Panc1 (cell line): ENCODE measurements at regions not wholly inside any gene's neighbourhood (a gene's known extent, or its start where the extent isn't known, plus 50 kb on each side); places are given as distances from the start of the nearest gene placed in this dataset.

Experiments used
- POLR2AphosphoS5 ChIP-seq: IDR thresholded peaks from 2 replicates; pipeline ENCODE4 v1.6.1; 2012; ENCODE audit warnings: mild to moderate bottlenecking, low read depth, low read length, moderate library complexity
- REST ChIP-seq, 2 experiments: IDR thresholded peaks; 2 replicates each; pipeline ENCODE4 v1.6.1; 2011 to 2012; ENCODE audit warnings: low read depth in 2 of 2, control low read depth in 1 of 2, low read length in 1 of 2, mild to moderate bottlenecking in 1 of 2, moderate library complexity in 1 of 2; ENCODE audit not compliant: insufficient read depth in 1 of 2
- TF ChIP-seq, protein P1 (sequence below): fragments of 450-650 bp; IDR thresholded peaks from 2 replicates; pipeline ENCODE4 v1.5.1; 2017; ENCODE audit warnings: mild to moderate bottlenecking

GRCh38 chr13:44255771-44256364 is 117.8 kb upstream of the SERP2 start:
- TF ChIP-seq POLR2AphosphoS5 (no peak), REST (IDR thresholded peaks at IDR 0.05; ENCODE audit: insufficient read depth in 1 of 2, low read depth in 2 of 2, low read length in 1 of 2) (no peak)
- TF ChIP-seq, protein P1, sequence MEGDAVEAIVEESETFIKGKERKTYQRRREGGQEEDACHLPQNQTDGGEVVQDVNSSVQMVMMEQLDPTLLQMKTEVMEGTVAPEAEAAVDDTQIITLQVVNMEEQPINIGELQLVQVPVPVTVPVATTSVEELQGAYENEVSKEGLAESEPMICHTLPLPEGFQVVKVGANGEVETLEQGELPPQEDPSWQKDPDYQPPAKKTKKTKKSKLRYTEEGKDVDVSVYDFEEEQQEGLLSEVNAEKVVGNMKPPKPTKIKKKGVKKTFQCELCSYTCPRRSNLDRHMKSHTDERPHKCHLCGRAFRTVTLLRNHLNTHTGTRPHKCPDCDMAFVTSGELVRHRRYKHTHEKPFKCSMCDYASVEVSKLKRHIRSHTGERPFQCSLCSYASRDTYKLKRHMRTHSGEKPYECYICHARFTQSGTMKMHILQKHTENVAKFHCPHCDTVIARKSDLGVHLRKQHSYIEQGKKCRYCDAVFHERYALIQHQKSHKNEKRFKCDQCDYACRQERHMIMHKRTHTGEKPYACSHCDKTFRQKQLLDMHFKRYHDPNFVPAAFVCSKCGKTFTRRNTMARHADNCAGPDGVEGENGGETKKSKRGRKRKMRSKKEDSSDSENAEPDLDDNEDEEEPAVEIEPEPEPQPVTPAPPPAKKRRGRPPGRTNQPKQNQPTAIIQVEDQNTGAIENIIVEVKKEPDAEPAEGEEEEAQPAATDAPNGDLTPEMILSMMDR, result no peak
